ENCODE measurements at regions not wholly inside any gene's neighbourhood (a gene's known extent, or its start where the extent isn't known, plus 50 kb on each side); places are given as distances from the start of the nearest gene placed in this dataset.

DNA sequence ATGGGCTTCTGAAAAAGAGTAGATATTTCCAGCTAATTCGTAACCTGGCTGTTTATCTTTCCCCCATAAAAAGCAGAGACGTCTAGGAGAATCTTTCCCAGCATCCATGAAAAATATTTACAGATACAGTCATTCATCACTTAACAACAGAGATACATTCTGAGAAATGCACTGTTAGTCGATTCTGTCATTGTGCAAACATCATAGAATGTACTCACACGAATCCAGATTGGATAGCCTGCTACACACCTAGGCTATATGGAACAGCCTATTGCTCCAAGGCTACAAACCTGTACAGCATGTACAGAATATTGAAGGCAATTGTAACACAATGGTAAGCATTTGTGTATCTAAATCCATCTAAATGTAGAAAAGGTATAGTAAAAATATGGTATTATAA, 530.2 kb upstream of the NBEA start:
- no peak for DNase-seq (ENCODE audit: low read depth)

DNA sequence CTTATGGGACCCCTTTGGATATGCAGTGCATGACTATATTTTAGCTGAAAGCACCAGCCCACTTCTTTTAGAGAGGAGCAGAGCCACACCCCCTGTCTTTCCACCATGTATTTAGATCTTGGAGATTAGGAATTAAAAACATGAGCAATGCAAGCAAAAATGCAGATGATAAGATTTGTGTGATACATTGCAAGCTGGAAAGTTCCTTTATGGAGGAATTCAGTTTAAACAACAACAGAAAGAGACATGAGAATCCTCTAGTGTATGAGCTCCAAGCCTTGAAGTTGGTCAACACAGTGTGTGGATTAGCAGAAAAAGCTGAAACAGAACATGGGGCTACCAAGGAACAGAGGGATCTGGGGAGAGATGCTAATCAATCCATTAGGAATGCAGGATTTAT, 529.8 kb upstream of the NBEA start:
- no peak for DNase-seq (ENCODE audit: low read depth)

- peak; percentile 27 for DNase-seq (ENCODE audit: low read depth)
These were observed 529.2 kb upstream of the NBEA start for GRCh38 chr13:34412817-34413375.

GRCh38 chr13:34413538-34414210, 528.4 kb upstream of the NBEA start:
- DNase-seq (ENCODE audit: low read depth) = no peak

DNA sequence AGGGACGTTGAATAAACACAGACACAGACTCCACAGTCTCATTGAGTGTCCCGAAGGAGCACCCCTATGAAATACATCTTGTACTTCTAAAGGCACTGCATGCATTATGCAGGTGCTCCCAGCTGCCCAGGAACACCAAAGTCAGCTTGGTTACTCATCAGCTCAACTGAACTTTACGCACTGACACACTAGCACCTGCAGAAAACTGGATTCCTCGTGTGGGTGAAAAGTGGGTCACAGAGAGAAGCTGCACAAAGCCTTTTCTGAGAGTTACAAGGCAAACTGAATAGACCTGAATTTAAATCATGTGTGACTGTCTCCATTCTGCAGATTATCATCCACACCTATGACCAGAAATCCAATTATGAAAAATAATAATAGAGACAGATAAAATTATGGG, 527.5 kb upstream of the NBEA start:
- no peak for DNase-seq (ENCODE audit: low read depth)

- DNase-seq (ENCODE audit: low read depth) = peak; percentile 13
These were observed 525.1 kb upstream of the NBEA start for GRCh38 chr13:34416971-34417380.

GRCh38 chr13:34417896-34418295, 524.2 kb upstream of the NBEA start:
- no peak for DNase-seq (ENCODE audit: low read depth)

GRCh38 chr13:34419025-34419424, 523.0 kb upstream of the NBEA start:
- no peak for DNase-seq (ENCODE audit: low read depth)

DNA sequence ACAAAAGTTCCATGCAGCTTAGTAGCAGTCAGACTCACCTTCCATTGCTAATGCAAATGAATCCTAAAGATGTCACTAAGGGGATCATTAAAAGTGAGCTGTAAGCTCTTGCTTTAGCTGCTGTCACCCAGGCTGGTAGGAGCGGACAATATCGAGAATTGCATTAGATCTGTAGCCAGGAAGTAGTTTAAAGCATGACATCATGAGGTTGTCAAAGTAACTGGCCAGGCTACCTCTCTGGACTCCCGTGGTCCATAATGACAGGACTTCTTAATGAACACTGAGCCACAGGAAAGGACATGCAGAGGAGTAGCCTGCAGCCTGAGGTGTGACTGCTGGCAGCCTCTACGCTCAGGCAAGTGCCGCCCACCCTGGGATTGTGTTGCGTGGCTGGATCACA, 522.3 kb upstream of the NBEA start:
- no peak for DNase-seq (ENCODE audit: low read depth)

DNA sequence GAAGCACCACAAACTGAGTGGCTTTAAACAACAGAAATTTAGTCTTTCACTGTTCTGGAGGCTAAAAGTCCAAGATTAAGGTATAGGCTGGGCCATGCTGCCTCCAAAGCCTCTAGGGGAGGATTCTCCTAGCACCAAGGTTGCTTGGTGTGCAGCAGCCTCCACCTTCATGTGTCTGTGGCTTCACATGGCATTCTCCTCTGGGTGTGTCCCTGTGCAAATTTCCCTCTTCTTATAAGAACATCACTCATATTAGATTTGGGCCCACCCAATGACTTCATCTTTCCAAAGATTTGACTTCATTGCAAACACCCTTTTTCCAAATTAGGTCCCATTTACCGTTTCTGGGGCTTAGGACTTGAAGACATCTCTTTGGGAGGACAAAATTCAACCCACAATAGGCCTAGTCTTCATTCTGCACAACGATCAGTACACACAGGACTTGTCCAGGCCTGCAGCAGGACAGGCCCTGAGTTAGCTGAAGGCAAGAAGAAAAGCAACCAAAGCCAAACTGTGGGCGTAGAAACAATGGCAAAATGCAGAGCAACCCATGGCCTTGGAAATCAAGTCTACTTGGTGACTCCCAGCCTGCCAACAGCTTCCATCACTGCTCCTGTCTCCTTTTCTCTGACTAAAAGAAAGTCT, 521.2 kb upstream of the NBEA start:
- no peak for DNase-seq (ENCODE audit: low read depth)

GRCh38 chr13:34421347-34421719, 520.7 kb upstream of the NBEA start:
- DNase-seq (ENCODE audit: low read depth) = no peak

DNA sequence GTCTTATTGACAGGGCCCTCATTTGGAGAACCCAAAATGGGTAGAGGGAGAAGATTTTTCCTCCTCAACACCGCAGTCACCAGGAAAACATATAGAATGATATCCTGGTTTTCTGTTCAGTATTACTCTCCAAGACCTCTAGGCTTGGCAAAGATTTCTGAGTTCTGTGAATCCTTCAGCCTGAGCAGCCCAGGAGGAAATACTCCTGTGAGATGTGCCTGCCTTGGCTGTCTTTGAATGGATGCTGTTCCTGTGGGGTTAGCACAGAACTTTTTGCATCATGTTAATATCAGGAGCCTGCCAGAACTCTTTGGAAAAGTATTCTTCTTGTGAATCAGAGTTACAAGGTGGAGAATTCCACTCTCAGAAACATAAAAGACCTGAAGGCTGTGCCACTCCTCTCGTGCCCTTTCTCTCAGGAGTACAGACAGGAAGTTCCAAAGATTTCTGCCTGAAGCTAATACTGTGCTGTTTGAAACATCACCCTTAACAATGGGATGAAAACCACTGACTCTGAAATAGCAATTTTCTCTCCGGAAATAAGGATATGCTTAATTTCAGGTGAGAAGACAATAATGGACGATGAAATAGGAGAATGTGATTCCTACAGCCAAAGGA, 520.1 kb upstream of the NBEA start:
- DNase-seq (ENCODE audit: low read depth) = no peak

GRCh38 chr13:34422956-34423355, 519.1 kb upstream of the NBEA start:
- no peak for DNase-seq (ENCODE audit: low read depth)

DNA sequence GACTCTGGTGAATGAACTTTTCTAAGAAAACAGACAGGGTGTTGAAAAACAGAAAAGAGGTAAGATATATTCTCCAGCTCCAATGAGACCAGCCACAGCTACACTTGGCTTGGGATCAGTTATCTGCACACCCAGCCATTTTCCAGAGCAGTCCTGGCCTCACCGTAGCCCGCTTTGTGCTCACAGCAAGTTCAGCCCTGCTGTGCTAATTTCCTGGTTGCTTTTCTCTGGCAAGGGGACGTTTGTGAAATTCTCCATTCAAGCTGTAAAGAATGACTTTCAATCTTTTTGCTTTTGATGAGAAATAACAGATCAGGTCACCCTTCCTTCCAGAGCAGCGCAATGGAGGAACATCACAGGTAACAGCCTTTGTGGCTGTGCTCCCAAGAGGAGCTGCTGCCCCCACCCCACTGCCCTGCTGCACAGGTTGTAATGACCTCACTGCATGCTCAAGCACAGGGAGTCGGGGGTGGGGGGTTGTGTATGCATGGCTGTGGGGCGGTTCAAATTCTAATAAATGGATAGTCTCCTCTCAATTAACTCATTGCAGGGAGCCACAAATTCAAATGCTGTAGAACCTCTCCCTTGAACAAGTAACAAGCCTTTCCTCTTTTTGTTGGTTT, 516.6 kb upstream of the NBEA start:
- no peak for DNase-seq (ENCODE audit: low read depth)

DNA sequence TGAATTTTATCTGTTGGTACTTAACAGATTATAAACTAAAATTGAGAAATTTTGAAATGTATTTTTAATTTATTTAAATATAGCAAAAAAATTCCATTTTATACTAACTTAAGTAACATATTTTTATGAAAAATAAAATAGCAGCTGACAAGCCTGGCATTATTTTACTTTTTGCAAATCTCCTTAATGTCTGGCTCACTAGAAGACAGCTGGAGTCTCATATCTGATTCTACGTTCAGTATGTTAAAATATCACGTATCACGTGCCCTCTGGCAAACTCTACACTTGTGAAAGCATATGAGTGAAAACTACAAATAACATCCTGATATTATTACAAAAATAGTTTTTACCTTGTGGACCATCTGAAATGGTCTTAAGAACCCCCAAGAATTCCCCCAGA, 513.2 kb upstream of the NBEA start:
- no peak for DNase-seq (ENCODE audit: low read depth)

DNA sequence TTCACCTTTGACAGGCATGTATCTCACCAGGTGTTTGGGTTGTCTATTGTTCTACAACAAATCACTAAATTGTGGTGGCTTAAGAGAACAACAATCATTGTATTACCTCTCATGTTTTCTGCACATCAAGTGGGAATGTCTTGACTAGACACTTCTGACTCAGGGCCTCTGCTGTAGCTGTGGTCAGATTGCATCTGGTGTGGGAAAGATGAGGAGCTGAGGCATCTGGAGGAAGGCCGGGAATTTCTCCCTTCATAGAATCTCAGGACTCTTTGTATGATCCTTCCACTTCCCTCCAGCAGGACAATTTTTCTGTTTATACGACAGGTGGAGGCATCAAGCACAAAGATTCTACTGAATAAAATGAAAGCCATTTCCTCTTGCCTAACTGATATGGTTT, 511.8 kb upstream of the NBEA start:
- DNase-seq (ENCODE audit: low read depth) = no peak

- DNase-seq (ENCODE audit: low read depth) = no peak
These were observed 510.1 kb upstream of the NBEA start for GRCh38 chr13:34431827-34432581.

- peak; percentile 34 for DNase-seq (ENCODE audit: low read depth)
These were observed 506.7 kb upstream of the NBEA start for GRCh38 chr13:34435338-34435737.

- DNase-seq (ENCODE audit: low read depth) = no peak
These were observed 504.2 kb upstream of the NBEA start for GRCh38 chr13:34437873-34438272.

DNA sequence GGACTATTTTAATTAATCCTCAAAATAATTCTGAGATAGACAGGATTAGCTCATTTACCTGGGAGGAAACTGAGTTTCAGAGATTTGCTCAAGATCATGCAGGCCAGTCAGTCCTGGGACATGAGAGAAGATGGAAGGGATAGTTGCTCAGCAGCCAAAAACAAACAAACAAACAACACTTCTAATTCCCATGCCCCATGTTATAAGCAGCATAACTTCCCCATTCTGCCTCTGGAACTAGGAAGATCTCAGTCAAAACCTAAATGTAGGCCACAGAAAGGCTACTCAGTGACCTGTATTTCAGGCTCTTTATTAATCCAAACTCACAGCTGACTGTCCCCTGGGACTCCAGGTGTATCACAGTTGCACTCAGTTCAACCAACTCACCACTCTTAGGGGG, 489.2 kb upstream of the NBEA start:
- DNase-seq (ENCODE audit: low read depth) = no peak

DNA sequence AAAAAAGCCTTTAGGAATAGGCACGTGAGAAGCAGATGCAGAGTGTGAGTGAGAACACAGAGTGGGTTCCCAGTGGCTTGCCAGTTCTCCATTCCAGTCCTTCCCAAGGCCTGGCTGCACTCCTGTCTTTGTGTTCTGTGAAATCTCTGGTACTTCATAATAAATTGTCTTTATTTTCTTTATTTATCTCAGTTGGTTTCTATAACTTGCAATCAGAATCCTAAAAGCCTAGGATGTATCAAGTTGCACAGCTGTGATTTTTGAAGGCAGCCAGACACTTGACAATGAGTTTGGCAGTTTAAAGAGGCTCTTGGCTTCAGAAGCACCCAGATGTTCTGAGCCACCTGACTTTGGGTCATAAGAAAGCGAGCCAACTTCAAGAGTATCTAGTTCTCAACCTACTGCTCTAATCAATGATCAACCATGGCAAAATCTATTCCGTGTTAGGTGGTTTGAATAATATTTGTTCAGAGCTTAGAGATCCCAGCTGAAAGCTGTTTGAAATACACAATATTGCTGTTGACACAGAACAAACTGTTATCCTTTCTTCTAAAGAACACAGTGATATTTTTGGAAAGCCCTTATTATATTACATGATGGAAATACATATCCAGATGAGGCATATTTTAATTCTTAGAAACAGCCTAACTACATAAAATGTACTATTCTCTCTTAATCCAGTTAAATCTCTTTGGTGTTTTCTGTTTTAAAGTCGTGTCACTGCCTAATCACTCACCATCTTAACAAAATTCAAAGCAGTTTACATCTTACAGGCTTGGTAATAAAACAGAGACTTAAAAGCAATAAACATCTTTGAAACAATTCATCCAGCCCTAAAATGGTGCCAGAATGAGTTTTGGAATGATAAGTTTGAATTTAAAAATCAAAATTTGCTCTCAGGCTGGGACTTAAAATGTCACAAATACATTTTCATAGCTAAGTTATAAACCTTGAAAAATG, 483.0 kb upstream of the NBEA start:
- no peak for DNase-seq (ENCODE audit: low read depth)

Measured in Daoy (cell line).